Activated CD4-positive, alpha-beta memory T cell treated with anti-CD3 and anti-CD28 coated beads, Interleukin-2, amount 10 ng/mL, durations not matched to agents 7 days and 5 days (primary cell): ENCODE measurements at regions not wholly inside any gene's neighbourhood (a gene's known extent, or its start where the extent isn't known, plus 50 kb on each side); places are given as distances from the start of the nearest gene placed in this dataset.
"Not testable (repeated sequence)": the region's sequence is repeated elsewhere in the genome, so short reads cannot be mapped to it uniquely, and the experiment has no call there.

Source experiments
- CTCF ChIA-PET: fragments of 350-600 bp; sonication (Branson Sonifier 250); formaldehyde crosslinking; loops from one replicate; lab custom pipeline; 2021; ENCODE audit warnings: antibody characterized with exemption, inconsistent platforms; lab: Charles Lee
- POLR2A ChIA-PET: fragments of 350-600 bp; sonication (Branson Sonifier 250); formaldehyde crosslinking; loops from one replicate; lab custom pipeline; 2021; ENCODE audit warnings: antibody characterized with exemption; lab: Charles Lee
- DNase-seq: peaks from one replicate; pipeline ENCODE4 v3.0.0-alpha.2; 2020
- H3K27ac Mint-ChIP-seq: one replicate; pipeline ENCODE4 v1.8.0; 2021; ENCODE audit warnings: mild to moderate bottlenecking, mixed read lengths
- H3K27me3 Mint-ChIP-seq: one replicate; pipeline ENCODE4 v1.8.0; 2021; ENCODE audit warnings: mixed read lengths
- H3K36me3 Mint-ChIP-seq: one replicate; pipeline ENCODE4 v1.8.0; 2021; ENCODE audit warnings: low read depth, mixed read lengths
- H3K4me1 Mint-ChIP-seq: one replicate; pipeline ENCODE4 v1.8.0; 2021; ENCODE audit warnings: mixed read lengths
- H3K4me3 Mint-ChIP-seq: one replicate; pipeline ENCODE4 v1.8.0; 2021; ENCODE audit warnings: mild to moderate bottlenecking, mixed read lengths
- H3K9me3 Mint-ChIP-seq: one replicate; pipeline ENCODE4 v1.8.0; 2021; ENCODE audit warnings: mixed read lengths

GRCh38 chr2:122023059-122023864, 267.8 kb downstream of the TSN start:
- no peaks in the 10 kb centered on the region for H3K36me3 Mint-ChIP-seq
- CTCF ChIA-PET = no interaction called here
- H3K27ac Mint-ChIP-seq = no peak overlapping the region
- peaks cover 3% of the 10 kb centered on the region for H3K27me3 Mint-ChIP-seq
- H3K4me1 Mint-ChIP-seq = no peaks in the 10 kb centered on the region
- DNase-seq = no peak
- no peak overlapping the region for H3K4me3 Mint-ChIP-seq
- POLR2A ChIA-PET = no interaction called here
- no peaks in the 10 kb centered on the region for H3K9me3 Mint-ChIP-seq

GRCh38 chr2:122027510-122028217, 272.2 kb downstream of the TSN start:
- POLR2A ChIA-PET = no interaction called here
- H3K9me3 Mint-ChIP-seq = no peaks in the 10 kb centered on the region
- no peak overlapping the region for H3K27ac Mint-ChIP-seq
- H3K27me3 Mint-ChIP-seq = peaks cover 3% of the 10 kb centered on the region
- DNase-seq = no peak
- H3K4me1 Mint-ChIP-seq = no peaks in the 10 kb centered on the region
- no peaks in the 10 kb centered on the region for H3K36me3 Mint-ChIP-seq
- no peak overlapping the region for H3K4me3 Mint-ChIP-seq
- CTCF ChIA-PET = no interaction called here

- Mint-ChIP-seq H3K27ac (no peak overlapping the region), H3K27me3 (peaks cover 4% of the 10 kb centered on the region), H3K4me1 (no peaks in the 10 kb centered on the region), H3K4me3 (no peak overlapping the region), H3K9me3 (no peaks in the 10 kb centered on the region), H3K36me3 (no peaks in the 10 kb centered on the region)
- ChIA-PET POLR2A (no interaction called here), CTCF (no interaction called here)
- no peak for DNase-seq
Observed at GRCh38 chr2:122028371-122029100, 273.1 kb downstream of the TSN start.

GRCh38 chr2:122029456-122029855, 274.0 kb downstream of the TSN start:
- DNase-seq = no peak
- no peak overlapping the region for H3K27ac Mint-ChIP-seq
- ChIA-PET POLR2A (no interaction called here), CTCF (no interaction called here)
- peaks cover 9% of the 10 kb centered on the region for H3K27me3 Mint-ChIP-seq
- H3K4me3 Mint-ChIP-seq = no peak overlapping the region
- no peaks in the 10 kb centered on the region for H3K9me3 Mint-ChIP-seq
- no peaks in the 10 kb centered on the region for H3K4me1 Mint-ChIP-seq
- no peaks in the 10 kb centered on the region for H3K36me3 Mint-ChIP-seq

GRCh38 chr2:122029945-122030344, 274.5 kb downstream of the TSN start:
- H3K27ac Mint-ChIP-seq = no peak overlapping the region
- POLR2A ChIA-PET = no interaction called here
- CTCF ChIA-PET = no interaction called here
- no peaks in the 10 kb centered on the region for H3K4me1 Mint-ChIP-seq
- H3K9me3 Mint-ChIP-seq = no peaks in the 10 kb centered on the region
- H3K27me3 Mint-ChIP-seq = peaks cover 9% of the 10 kb centered on the region
- DNase-seq = no peak
- H3K4me3 Mint-ChIP-seq = no peak overlapping the region
- no peaks in the 10 kb centered on the region for H3K36me3 Mint-ChIP-seq

- no peaks in the 10 kb centered on the region for H3K36me3 Mint-ChIP-seq
- POLR2A ChIA-PET = no interaction called here
Observed at GRCh38 chr2:122031544-122032263, 276.3 kb downstream of the TSN start.

GRCh38 chr2:122032264-122032645, 276.8 kb downstream of the TSN start:
- no peaks in the 10 kb centered on the region for H3K9me3 Mint-ChIP-seq
- H3K36me3 Mint-ChIP-seq = no peaks in the 10 kb centered on the region
- no peak for DNase-seq
- no peak overlapping the region for H3K27ac Mint-ChIP-seq
- H3K27me3 Mint-ChIP-seq = peaks cover 9% of the 10 kb centered on the region
- POLR2A ChIA-PET = no interaction called here
- H3K4me1 Mint-ChIP-seq = no peaks in the 10 kb centered on the region
- H3K4me3 Mint-ChIP-seq = no peak overlapping the region
- CTCF ChIA-PET = no interaction called here

More at GRCh38 chr2:122031544-122032263, 276.3 kb downstream of the TSN start:
- Mint-ChIP-seq H3K4me1 (no peaks in the 10 kb centered on the region), H3K27ac (no peak overlapping the region), H3K9me3 (no peaks in the 10 kb centered on the region), H3K27me3 (peaks cover 9% of the 10 kb centered on the region), H3K4me3 (no peak overlapping the region)
- CTCF ChIA-PET = no interaction called here
- DNase-seq = no peak

- H3K4me1 Mint-ChIP-seq = no peaks in the 10 kb centered on the region
- H3K36me3 Mint-ChIP-seq = no peaks in the 10 kb centered on the region
- H3K27me3 Mint-ChIP-seq = peaks cover 9% of the 10 kb centered on the region
- H3K27ac Mint-ChIP-seq = no peak overlapping the region
- ChIA-PET CTCF (no interaction called here), POLR2A (no interaction called here)
- H3K4me3 Mint-ChIP-seq = no peak overlapping the region
- DNase-seq = no peak
- no peaks in the 10 kb centered on the region for H3K9me3 Mint-ChIP-seq
Observed at GRCh38 chr2:122033778-122034177, 278.3 kb downstream of the TSN start.

GRCh38 chr2:122034344-122034743, 278.9 kb downstream of the TSN start:
- Mint-ChIP-seq H3K4me1 (no peaks in the 10 kb centered on the region), H3K9me3 (no peaks in the 10 kb centered on the region), H3K27me3 (peaks cover 9% of the 10 kb centered on the region), H3K36me3 (no peaks in the 10 kb centered on the region), H3K27ac (no peak overlapping the region), H3K4me3 (no peak overlapping the region)
- CTCF ChIA-PET = no interaction called here
- POLR2A ChIA-PET = no interaction called here
- no peak for DNase-seq

- no peaks in the 10 kb centered on the region for H3K9me3 Mint-ChIP-seq
- no peak for DNase-seq
- ChIA-PET CTCF (no interaction called here), POLR2A (no interaction called here)
- no peaks in the 10 kb centered on the region for H3K36me3 Mint-ChIP-seq
- H3K27ac Mint-ChIP-seq = no peak overlapping the region
- H3K4me1 Mint-ChIP-seq = no peaks in the 10 kb centered on the region
- H3K4me3 Mint-ChIP-seq = no peak overlapping the region
- peaks cover 9% of the 10 kb centered on the region for H3K27me3 Mint-ChIP-seq
Observed at GRCh38 chr2:122034777-122035176, 279.3 kb downstream of the TSN start.

- H3K36me3 Mint-ChIP-seq, H3K9me3 Mint-ChIP-seq, POLR2A ChIA-PET, DNase-seq, H3K4me3 Mint-ChIP-seq, H3K27ac Mint-ChIP-seq, H3K4me1 Mint-ChIP-seq, CTCF ChIA-PET, H3K27me3 Mint-ChIP-seq: not testable (repeated sequence)
Observed at GRCh38 chr2:122038816-122039215, 283.4 kb downstream of the TSN start.

GRCh38 chr2:122041455-122041854, 286.0 kb downstream of the TSN start:
- ChIA-PET POLR2A (no interaction called here), CTCF (no interaction called here)
- no peaks in the 10 kb centered on the region for H3K4me1 Mint-ChIP-seq
- H3K27me3 Mint-ChIP-seq = no peaks in the 10 kb centered on the region
- H3K9me3 Mint-ChIP-seq = no peaks in the 10 kb centered on the region
- H3K36me3 Mint-ChIP-seq = no peaks in the 10 kb centered on the region
- H3K4me3 Mint-ChIP-seq = no peak overlapping the region
- DNase-seq = no peak
- no peak overlapping the region for H3K27ac Mint-ChIP-seq

GRCh38 chr2:122051659-122052058, 296.2 kb downstream of the TSN start:
- H3K36me3 Mint-ChIP-seq, POLR2A ChIA-PET, DNase-seq, H3K9me3 Mint-ChIP-seq, H3K27ac Mint-ChIP-seq, CTCF ChIA-PET, H3K27me3 Mint-ChIP-seq, H3K4me3 Mint-ChIP-seq, H3K4me1 Mint-ChIP-seq: not testable (repeated sequence)
